ENCODE measurements at regions not wholly inside any gene's neighbourhood (a gene's known extent, or its start where the extent isn't known, plus 50 kb on each side); places are given as distances from the start of the nearest gene placed in this dataset.

- no peak for TF ChIP-seq SNAI2 (CRISPR knock-in tag; IDR thresholded peaks at IDR 0.05)
- no peak for TF ChIP-seq RARB (CRISPR knock-in tag; IDR thresholded peaks at IDR 0.05)
- no peak for TF ChIP-seq CSDC2 (CRISPR knock-in tag; IDR thresholded peaks at IDR 0.05)
- TF ChIP-seq PATZ1 (CRISPR knock-in tag; IDR thresholded peaks at IDR 0.05; ENCODE audit: borderline replicate concordance) = no peak
- TF ChIP-seq ESRRG (CRISPR knock-in tag; IDR thresholded peaks at IDR 0.05) = no peak
Measured at GRCh38 chr12:93990832-93991803, 157.3 kb upstream of the PLXNC1 start.
